Hepatocyte (in vitro differentiated cells): ENCODE measurements at regions not wholly inside any gene's neighbourhood (a gene's known extent, or its start where the extent isn't known, plus 50 kb on each side); places are given as distances from the start of the nearest gene placed in this dataset.

Experiments
- DNase-seq: peaks from one replicate; pipeline ENCODE4 v3.0.0-alpha.2; 2016; ENCODE audit warnings: low spot score
- H2AFZ ChIP-seq: fragments of 200-600 bp; sonication (generic); 2 replicates; pipeline ENCODE4 v1.6.0; 2016; ENCODE audit warnings: antibody characterized with exemption, mild to moderate bottlenecking
- H3K27ac ChIP-seq: fragments of 200-600 bp; sonication (generic); 2 replicates; pipeline ENCODE4 v1.5.1; 2016; ENCODE audit warnings: mild to moderate bottlenecking
- H3K27me3 ChIP-seq: fragments of 200-600 bp; sonication (generic); 2 replicates; pipeline ENCODE4 v1.6.1; 2016
- H3K36me3 ChIP-seq: fragments of 200-600 bp; sonication (generic); replicated peaks from 2 replicates; pipeline ENCODE4 v1.5.1; 2016; ENCODE audit warnings: low read depth; ENCODE audit not compliant: insufficient read depth
- H3K4me1 ChIP-seq: fragments of 200-600 bp; sonication (generic); 2 replicates; pipeline ENCODE4 v1.5.1; 2016; ENCODE audit warnings: mild to moderate bottlenecking, moderate library complexity; ENCODE audit not compliant: insufficient read depth
- H3K4me2 ChIP-seq: fragments of 200-600 bp; sonication (generic); 2 replicates; pipeline ENCODE4 v1.6.0; 2016
- H3K4me3 ChIP-seq: fragments of 200-600 bp; sonication (generic); 2 replicates; pipeline ENCODE4 v1.5.1; 2016; ENCODE audit warnings: mild to moderate bottlenecking
- H3K79me2 ChIP-seq: fragments of 200-600 bp; sonication (generic); 2 replicates; pipeline ENCODE4 v1.6.0; 2017; ENCODE audit warnings: mild to moderate bottlenecking
- H3K9me2 ChIP-seq: fragments of 200-600 bp; sonication (generic); replicated peaks from 2 replicates; pipeline ENCODE4 v1.6.0; 2017; ENCODE audit warnings: mild to moderate bottlenecking; ENCODE audit not compliant: insufficient read depth
- H3K9me3 ChIP-seq: fragments of 200-600 bp; sonication (generic); 2 replicates; pipeline ENCODE4 v1.5.1; 2016; ENCODE audit warnings: low read depth, mild to moderate bottlenecking
- H4K20me1 ChIP-seq: fragments of 200-600 bp; sonication (generic); 2 replicates; pipeline ENCODE4 v1.6.0; 2016; ENCODE audit warnings: mild to moderate bottlenecking; ENCODE audit not compliant: insufficient read depth, poor library complexity, severe bottlenecking
- CTCF ChIP-seq: fragments of 200-600 bp; sonication (generic); IDR thresholded peaks from 2 replicates; pipeline ENCODE4 v1.5.1; 2016; ENCODE audit warnings: antibody characterized with exemption, mild to moderate bottlenecking; ENCODE audit not compliant: poor library complexity
- EZH2 ChIP-seq: fragments of 200-600 bp; sonication (generic); IDR thresholded peaks from 2 replicates; pipeline ENCODE4 v1.6.1; 2016; ENCODE audit warnings: antibody characterized with exemption, mild to moderate bottlenecking, borderline replicate concordance
- EZH2phosphoT487 ChIP-seq: fragments of 200-600 bp; sonication (generic); IDR thresholded peaks from one replicate; pipeline ENCODE4 v1.6.1; 2018; ENCODE audit warnings: antibody characterized with exemption, mild to moderate bottlenecking, low read depth, moderate library complexity; ENCODE audit not compliant: unreplicated experiment, severe bottlenecking
- WGBS: methylation state at CpG from one replicate; pipeline ENCODE4 v1.1.6; 2016; ENCODE audit warnings: low lambda C conversion rate; ENCODE audit errors: missing lambda C conversion rate; 5-methylcytosine and 5-hydroxymethylcytosine counted together

- Histone ChIP-seq H3K27me3 (no peaks in the 10 kb centered on the region), H4K20me1 (no peaks in the 10 kb centered on the region), H3K4me3 (no peak overlapping the region), H2AFZ (no peak overlapping the region), H3K27ac (no peak overlapping the region), H3K36me3 (no peaks in the 10 kb centered on the region), H3K9me2 (no peaks in the 10 kb centered on the region), H3K79me2 (no peaks in the 10 kb centered on the region), H3K9me3 (no peaks in the 10 kb centered on the region), H3K4me1 (no peaks in the 10 kb centered on the region), H3K4me2 (no peak overlapping the region)
- TF ChIP-seq CTCF (no peak), EZH2phosphoT487 (no peak), EZH2 (no peak)
- DNase-seq = no peak
- WGBS = 95% methylated on average over 11 of the region's 11 CpGs
Observed at GRCh38 chr10:62614389-62615157, 189.9 kb upstream of the ADO start.

DNA sequence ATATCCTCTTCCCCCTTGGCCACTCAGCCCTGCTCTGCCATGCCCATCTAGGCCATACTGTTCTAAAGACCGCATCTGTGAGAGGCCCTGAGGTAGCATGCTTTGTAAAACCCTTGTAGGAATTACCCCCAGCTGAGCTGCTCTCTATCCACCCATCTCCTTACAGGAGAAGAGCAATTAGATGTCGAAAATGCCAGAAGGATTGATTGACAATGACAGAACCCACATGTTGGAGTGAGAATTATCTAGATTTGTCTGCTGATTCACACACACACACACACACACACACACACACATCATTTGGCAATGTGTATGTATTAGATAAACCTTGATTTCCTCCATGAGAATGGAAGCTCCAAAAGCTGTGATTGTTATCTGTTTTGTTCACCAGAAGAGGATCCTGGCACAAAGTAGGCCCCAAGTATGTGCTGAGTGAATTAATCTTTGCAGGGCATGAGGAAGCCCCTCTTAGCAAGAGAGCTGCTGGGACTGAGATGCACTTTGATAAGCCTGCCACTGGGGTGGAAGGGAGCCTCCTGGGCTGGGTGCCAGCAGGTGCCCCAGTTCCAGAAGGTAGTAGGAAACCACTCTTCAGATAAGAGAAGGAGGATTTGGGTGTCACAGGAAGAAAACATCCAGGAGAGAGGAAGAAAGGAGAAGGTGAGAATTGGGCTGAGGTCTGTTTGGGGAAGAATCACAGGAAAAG, 187.5 kb upstream of the ADO start:
- TF ChIP-seq CTCF = no peak
- no peak for TF ChIP-seq EZH2phosphoT487
- TF ChIP-seq EZH2 = no peak
- H3K27me3 ChIP-seq = no peaks in the 10 kb centered on the region
- H4K20me1 ChIP-seq = no peaks in the 10 kb centered on the region
- H3K4me1 ChIP-seq = no peaks in the 10 kb centered on the region
- DNase-seq = no peak
- H3K36me3 ChIP-seq = no peaks in the 10 kb centered on the region
- H2AFZ ChIP-seq = no peak overlapping the region
- H3K4me3 ChIP-seq = no peak overlapping the region
- H3K4me2 ChIP-seq = no peak overlapping the region
- no peak overlapping the region for H3K27ac ChIP-seq
- H3K9me3 ChIP-seq = no peaks in the 10 kb centered on the region
- no peaks in the 10 kb centered on the region for H3K79me2 ChIP-seq
- WGBS = 85% methylated on average over 2 of the region's 2 CpGs
- no peaks in the 10 kb centered on the region for H3K9me2 ChIP-seq

DNA sequence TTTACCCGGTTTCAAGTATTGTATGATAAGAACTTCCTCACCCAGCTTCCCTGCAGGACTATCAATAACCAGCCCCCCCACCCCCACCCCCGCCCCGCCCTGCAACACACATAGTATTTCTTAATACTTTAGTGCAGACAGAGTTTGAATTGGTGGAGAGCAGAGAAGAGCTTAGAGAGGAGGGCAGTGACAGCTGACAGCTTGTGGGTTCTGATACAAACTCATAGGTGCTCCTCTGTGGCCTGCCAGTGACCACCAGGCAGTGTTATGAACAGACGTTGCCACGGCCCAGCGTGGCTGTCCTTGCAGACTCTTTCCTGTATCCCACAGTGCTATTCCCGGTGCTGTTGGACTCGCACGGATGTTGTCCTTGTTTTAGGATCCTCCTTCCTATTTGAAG, 186.9 kb upstream of the ADO start:
- Histone ChIP-seq H3K27ac (no peak overlapping the region), H3K4me1 (no peaks in the 10 kb centered on the region), H3K9me2 (no peaks in the 10 kb centered on the region), H3K27me3 (no peaks in the 10 kb centered on the region), H4K20me1 (no peaks in the 10 kb centered on the region), H3K4me3 (no peak overlapping the region), H3K9me3 (no peaks in the 10 kb centered on the region), H2AFZ (no peak overlapping the region), H3K79me2 (no peaks in the 10 kb centered on the region), H3K4me2 (no peak overlapping the region), H3K36me3 (no peaks in the 10 kb centered on the region)
- no peak for TF ChIP-seq EZH2phosphoT487
- no peak for TF ChIP-seq CTCF
- no peak for TF ChIP-seq EZH2
- 76% methylated on average over 9 of the region's 9 CpGs for WGBS
- no peak for DNase-seq
